HepG2 (cell line): ENCODE measurements at regions not wholly inside any gene's neighbourhood (a gene's known extent, or its start where the extent isn't known, plus 50 kb on each side); places are given as distances from the start of the nearest gene placed in this dataset.
A peak's percentile ranks its signal among the peaks of the same experiment; 100 is the strongest.

Experiments
- AGO2 ChIP-seq: fragments of 200-400 bp; formaldehyde crosslinking; optimal IDR thresholded peaks from 2 replicates; pipeline ENCODE3; 2017; ENCODE audit warnings: mild to moderate bottlenecking, low read depth, low read length, moderate library complexity
- ATAD3A ChIP-seq: sonication (generic); formaldehyde crosslinking; IDR thresholded peaks from 2 replicates; pipeline ENCODE4 v1.4.0; 2020; ENCODE audit warnings: missing genetic modification reagents
- CAMTA2 ChIP-seq: sonication (generic); formaldehyde crosslinking; IDR thresholded peaks from 2 replicates; pipeline ENCODE4 v1.4.0; 2020; ENCODE audit warnings: mild to moderate bottlenecking, missing genetic modification reagents, borderline replicate concordance
- EP300 ChIP-seq, 3 experiments: sonication (generic) in 1 of 3; formaldehyde crosslinking in 1 of 3; IDR thresholded peaks; 2 replicates each; pipeline versions ENCODE4 v1.5.1 to v1.6.1; 2011 to 2020; ENCODE audit warnings: low read depth in 2 of 3, low read length in 2 of 3, borderline replicate concordance in 1 of 3, improper control_type of control experiment in 1 of 3, mild to moderate bottlenecking in 1 of 3, missing genetic modification reagents in 1 of 3, moderate library complexity in 1 of 3
- HMG20A ChIP-seq: IDR thresholded peaks from 2 replicates; pipeline ENCODE4 v1.6.1; 2016; ENCODE audit warnings: borderline replicate concordance
- HNRNPK ChIP-seq: fragments of 200-400 bp; formaldehyde crosslinking; IDR thresholded peaks from 2 replicates; pipeline ENCODE4 v1.6.1; 2018; ENCODE audit warnings: low read length, low read depth, moderate library complexity, mild to moderate bottlenecking; ENCODE audit not compliant: poor library complexity, severe bottlenecking
- MBNL3 ChIP-seq: fragments of 250-450 bp; sonication (Bioruptor Pico); conservative IDR thresholded peaks from 2 replicates; pipeline ENCODE4 v1.8.0; 2022; ENCODE audit warnings: mild to moderate bottlenecking, inconsistent platforms
- POLR2AphosphoS5 ChIP-seq: IDR thresholded peaks from 2 replicates; pipeline ENCODE4 v1.6.1; 2012; ENCODE audit warnings: low read depth, low read length
- RAD51 ChIP-seq: fragments of 450-650 bp; IDR thresholded peaks from 2 replicates; pipeline ENCODE4 v1.6.1; 2016; ENCODE audit warnings: borderline replicate concordance
- RXRA ChIP-seq: sonication (generic); formaldehyde crosslinking; IDR thresholded peaks from 2 replicates; pipeline ENCODE4 v1.5.1; 2020; ENCODE audit warnings: missing genetic modification reagents
- TP53 ChIP-seq: sonication (generic); formaldehyde crosslinking; conservative IDR thresholded peaks from 2 replicates; pipeline ENCODE4 v1.4.0; 2020; ENCODE audit warnings: missing genetic modification reagents
- XRCC5 ChIP-seq: fragments of 200-400 bp; formaldehyde crosslinking; optimal IDR thresholded peaks from 2 replicates; pipeline ENCODE3; 2017; ENCODE audit warnings: mild to moderate bottlenecking, low read length
- ZBTB2 ChIP-seq: sonication (generic); formaldehyde crosslinking; IDR thresholded peaks from 2 replicates; pipeline ENCODE4 v1.8.0; 2022; ENCODE audit warnings: low read depth, missing genetic modification reagents
- ZBTB42 ChIP-seq: sonication (generic); formaldehyde crosslinking; IDR thresholded peaks from 2 replicates; pipeline ENCODE4 v1.5.0; 2020; ENCODE audit warnings: mild to moderate bottlenecking, missing genetic modification reagents
- ZBTB7B ChIP-seq: sonication (generic); formaldehyde crosslinking; IDR thresholded peaks from 2 replicates; pipeline ENCODE4 v1.4.0; 2020; ENCODE audit warnings: missing genetic modification reagents
- ZFP37 ChIP-seq: sonication (generic); formaldehyde crosslinking; IDR thresholded peaks from 2 replicates; pipeline ENCODE4 v1.4.0; 2020; ENCODE audit warnings: missing genetic modification reagents, borderline replicate concordance
- ZFYVE20 ChIP-seq: sonication (generic); formaldehyde crosslinking; IDR thresholded peaks from 2 replicates; pipeline ENCODE4 v1.8.0; 2023; ENCODE audit warnings: low read depth, mild to moderate bottlenecking, moderate library complexity, missing genetic modification reagents, borderline replicate concordance
- ZNF253 ChIP-seq: sonication (generic); formaldehyde crosslinking; IDR thresholded peaks from 2 replicates; pipeline ENCODE4 v1.8.0; 2022; ENCODE audit warnings: mild to moderate bottlenecking, missing genetic modification reagents, borderline replicate concordance
- ZNF263 ChIP-seq: sonication (generic); formaldehyde crosslinking; IDR thresholded peaks from 2 replicates; pipeline ENCODE4 v1.4.0; 2020; ENCODE audit warnings: missing genetic modification reagents
- ZNF280B ChIP-seq: sonication (generic); formaldehyde crosslinking; IDR thresholded peaks from 2 replicates; pipeline ENCODE4 v1.5.0; 2020; ENCODE audit warnings: missing genetic modification reagents, mild to moderate bottlenecking, borderline replicate concordance
- ZNF362 ChIP-seq: sonication (generic); formaldehyde crosslinking; IDR thresholded peaks from 2 replicates; pipeline ENCODE4 v1.4.0; 2020; ENCODE audit warnings: missing genetic modification reagents, mild to moderate bottlenecking, borderline replicate concordance
- ZNF383 ChIP-seq: sonication (generic); formaldehyde crosslinking; IDR thresholded peaks from 2 replicates; pipeline ENCODE4 v1.4.0; 2020; ENCODE audit warnings: missing genetic modification reagents, mild to moderate bottlenecking, borderline replicate concordance
- ZNF552 ChIP-seq: sonication (generic); formaldehyde crosslinking; IDR thresholded peaks from 2 replicates; pipeline ENCODE4 v1.9.0; 2022; ENCODE audit warnings: missing genetic modification reagents, mild to moderate bottlenecking, borderline replicate concordance
- ZNF619 ChIP-seq: sonication (generic); formaldehyde crosslinking; IDR thresholded peaks from 2 replicates; pipeline ENCODE4 v1.4.0; 2020; ENCODE audit warnings: mild to moderate bottlenecking, missing genetic modification reagents
- ZNF746 ChIP-seq: sonication (generic); formaldehyde crosslinking; IDR thresholded peaks from 2 replicates; pipeline ENCODE4 v1.8.0; 2022; ENCODE audit warnings: mild to moderate bottlenecking, missing genetic modification reagents
- TF ChIP-seq, protein P1 (sequence below): sonication (generic); formaldehyde crosslinking; IDR thresholded peaks from 2 replicates; pipeline ENCODE4 v1.4.0; 2020; ENCODE audit warnings: mild to moderate bottlenecking, missing genetic modification reagents

DNA sequence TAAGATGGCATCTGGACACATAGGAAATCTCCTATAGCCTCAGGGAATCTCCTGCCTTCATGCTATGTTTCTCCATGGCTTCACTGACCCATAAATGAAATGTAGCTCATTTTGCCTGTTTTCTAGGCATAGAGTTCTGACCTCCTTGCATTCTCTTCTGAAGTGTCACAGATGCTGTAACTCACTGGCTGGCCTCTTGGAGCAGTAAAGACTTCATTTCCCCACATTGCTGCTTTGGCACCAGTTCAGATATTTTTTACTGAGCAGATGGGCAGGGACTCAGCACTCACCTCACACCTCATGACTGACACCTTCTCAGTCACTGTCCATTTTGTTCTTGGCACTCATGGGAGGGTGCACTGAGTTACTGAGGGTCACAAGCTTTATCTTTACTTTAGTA is 286.7 kb upstream of the TGFBR2 start (continued):
- no peak for TF ChIP-seq ZFP37 (CRISPR knock-in tag)
- no peak for TF ChIP-seq CAMTA2
- TF ChIP-seq ZNF362 = peak; percentile 14; the same call in 1 of the 2 replicates
- TF ChIP-seq POLR2AphosphoS5 = no peak
- TF ChIP-seq ZNF263 (CRISPR knock-in tag) = no peak
- no peak for TF ChIP-seq RAD51
- TF ChIP-seq EP300 (IDR thresholded peaks at IDR 0.05; ENCODE audit: low read depth in 2 of 2, low read length in 2 of 2) = no peak
- TF ChIP-seq EP300 (CRISPR knock-in tag; IDR thresholded peaks at IDR 0.05; ENCODE audit: borderline replicate concordance) = no peak
- TF ChIP-seq AGO2 = no peak
- TF ChIP-seq ZNF280B (CRISPR knock-in tag) = no peak
- no peak for TF ChIP-seq ZBTB2
- TF ChIP-seq HNRNPK = no peak
- TF ChIP-seq ATAD3A (CRISPR knock-in tag) = no peak
- no peak for TF ChIP-seq TP53 (CRISPR knock-in tag)
- no peak for TF ChIP-seq ZNF619 (CRISPR knock-in tag)
- TF ChIP-seq MBNL3 = no peak
- TF ChIP-seq RXRA (CRISPR knock-in tag) = no peak; the same call in 1 of the 2 replicates
- TF ChIP-seq, protein P1, sequence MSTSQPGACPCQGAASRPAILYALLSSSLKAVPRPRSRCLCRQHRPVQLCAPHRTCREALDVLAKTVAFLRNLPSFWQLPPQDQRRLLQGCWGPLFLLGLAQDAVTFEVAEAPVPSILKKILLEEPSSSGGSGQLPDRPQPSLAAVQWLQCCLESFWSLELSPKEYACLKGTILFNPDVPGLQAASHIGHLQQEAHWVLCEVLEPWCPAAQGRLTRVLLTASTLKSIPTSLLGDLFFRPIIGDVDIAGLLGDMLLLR (CRISPR knock-in tag) = no peak
- no peak for TF ChIP-seq ZNF746
- no peak for TF ChIP-seq ZNF552 (CRISPR knock-in tag)
- TF ChIP-seq ZBTB7B = no peak
- no peak for TF ChIP-seq ZNF383
- no peak for TF ChIP-seq ZBTB42 (CRISPR knock-in tag)
- no peak for TF ChIP-seq ZNF253
- TF ChIP-seq HMG20A (CRISPR knock-in tag) = peak; percentile 44; the same call in 1 of the 2 replicates
- TF ChIP-seq ZFYVE20 (CRISPR knock-in tag) = no peak
- TF ChIP-seq XRCC5 = peak; percentile 19
